Keratinocyte (primary cell): ENCODE measurements at regions not wholly inside any gene's neighbourhood (a gene's known extent, or its start where the extent isn't known, plus 50 kb on each side); places are given as distances from the start of the nearest gene placed in this dataset.
A peak's percentile ranks its signal among the peaks of the same experiment; 100 is the strongest.

Experiments used
- DNase-seq: peaks from one replicate; pipeline ENCODE4 v3.0.0-alpha.2; 2011; ENCODE audit warnings: low read depth, missing footprints, low spot score
- FAIRE-seq: peaks from 2 replicates; lab custom pipeline; 2011; peaks lifted over from hg19 to GRCh38; lab: Jason Lieb, UNC
- H2AFZ ChIP-seq: 2 replicates; pipeline ENCODE4 v1.6.0; 2012; ENCODE audit warnings: low read length, control low read depth, inconsistent platforms; ENCODE audit not compliant: control insufficient read depth
- H3K27ac ChIP-seq: 2 replicates; pipeline ENCODE4 v1.5.1; 2011; ENCODE audit warnings: low read length; ENCODE audit not compliant: control insufficient read depth, insufficient read depth
- H3K27me3 ChIP-seq: 3 replicates; pipeline ENCODE4 v1.6.0; 2011; ENCODE audit warnings: low read length; ENCODE audit not compliant: control insufficient read depth, insufficient read depth; ENCODE audit errors: extremely low read depth
- H3K36me3 ChIP-seq, 2 experiments: 2 replicates in 1 of 2; 3 replicates in 1 of 2; pipeline ENCODE4 v1.5.1; 2011; ENCODE audit warnings: low read length in 2 of 2, mild to moderate bottlenecking in 1 of 2; ENCODE audit not compliant: control insufficient read depth in 2 of 2, insufficient read depth in 2 of 2; ENCODE audit errors: extremely low read depth in 1 of 2
- H3K4me1 ChIP-seq: 3 replicates; pipeline ENCODE4 v1.5.1; 2011; ENCODE audit warnings: low read length; ENCODE audit not compliant: control insufficient read depth, insufficient read depth; ENCODE audit errors: extremely low read depth
- H3K4me2 ChIP-seq: 3 replicates; pipeline ENCODE4 v1.6.0; 2011; ENCODE audit warnings: low read depth, low read length; ENCODE audit not compliant: control insufficient read depth, insufficient read depth; ENCODE audit errors: extremely low read depth
- H3K4me3 ChIP-seq, 3 experiments: fragments of 200-600 bp in 1 of 3; sonication (generic) in 1 of 3; 2 replicates in 2 of 3; 3 replicates in 1 of 3; pipeline ENCODE4 v1.5.1; 2011 to 2016; ENCODE audit warnings: low read length in 3 of 3, mild to moderate bottlenecking in 3 of 3, control low read depth in 2 of 3, inconsistent platforms in 1 of 3, low read depth in 1 of 3, mixed read lengths in 1 of 3, mixed run types in 1 of 3, moderate library complexity in 1 of 3; ENCODE audit not compliant: control insufficient read depth in 2 of 3, insufficient read depth in 2 of 3; ENCODE audit errors: extremely low read depth in 1 of 3
- H3K79me2 ChIP-seq: 2 replicates; pipeline ENCODE4 v1.6.0; 2012; ENCODE audit warnings: low read length; ENCODE audit not compliant: control insufficient read depth, insufficient read depth
- H3K9ac ChIP-seq: 3 replicates; pipeline ENCODE4 v1.6.0; 2011; ENCODE audit warnings: low read length; ENCODE audit not compliant: control insufficient read depth, insufficient read depth; ENCODE audit errors: extremely low read depth
- H3K9me1 ChIP-seq: 3 replicates; pipeline ENCODE4 v1.6.0; 2011; ENCODE audit warnings: low read length; ENCODE audit not compliant: control insufficient read depth, insufficient read depth; ENCODE audit errors: extremely low read depth
- H3K9me3 ChIP-seq: 2 replicates; pipeline ENCODE4 v1.5.1; 2012; ENCODE audit warnings: low read depth, low read length; ENCODE audit not compliant: control insufficient read depth
- H4K20me1 ChIP-seq: 3 replicates; pipeline ENCODE4 v1.6.0; 2011; ENCODE audit warnings: low read length; ENCODE audit not compliant: control insufficient read depth, insufficient read depth; ENCODE audit errors: extremely low read depth
- EZH2 ChIP-seq: IDR thresholded peaks from one replicate; pipeline ENCODE4 v1.6.1; 2012; ENCODE audit warnings: inconsistent platforms, mild to moderate bottlenecking, low read length, moderate library complexity
- dilution Hi-C: fragments of 300-500 bp; cut with MboI; formaldehyde crosslinking; loops from one replicate; pipeline ENCODE4 v1.7.0; 2020; ENCODE audit warnings: low sequenced_read_pairs; ENCODE audit not compliant: extremely low pct_ligation_motif_present
- TF ChIP-seq, protein P1 (sequence below), 3 experiments: IDR thresholded peaks in 1 of 3; conservative IDR thresholded peaks in 1 of 3; optimal IDR thresholded peaks in 1 of 3; 2 replicates in 2 of 3; 3 replicates in 1 of 3; pipeline versions ENCODE3 to v1.5.1; 2011; ENCODE audit warnings: low read length in 3 of 3, mild to moderate bottlenecking in 3 of 3, moderate library complexity in 2 of 3, control low read depth in 1 of 3, inconsistent platforms in 1 of 3; ENCODE audit not compliant: insufficient read depth in 2 of 3; ENCODE audit errors: extremely low read depth in 1 of 3

DNA sequence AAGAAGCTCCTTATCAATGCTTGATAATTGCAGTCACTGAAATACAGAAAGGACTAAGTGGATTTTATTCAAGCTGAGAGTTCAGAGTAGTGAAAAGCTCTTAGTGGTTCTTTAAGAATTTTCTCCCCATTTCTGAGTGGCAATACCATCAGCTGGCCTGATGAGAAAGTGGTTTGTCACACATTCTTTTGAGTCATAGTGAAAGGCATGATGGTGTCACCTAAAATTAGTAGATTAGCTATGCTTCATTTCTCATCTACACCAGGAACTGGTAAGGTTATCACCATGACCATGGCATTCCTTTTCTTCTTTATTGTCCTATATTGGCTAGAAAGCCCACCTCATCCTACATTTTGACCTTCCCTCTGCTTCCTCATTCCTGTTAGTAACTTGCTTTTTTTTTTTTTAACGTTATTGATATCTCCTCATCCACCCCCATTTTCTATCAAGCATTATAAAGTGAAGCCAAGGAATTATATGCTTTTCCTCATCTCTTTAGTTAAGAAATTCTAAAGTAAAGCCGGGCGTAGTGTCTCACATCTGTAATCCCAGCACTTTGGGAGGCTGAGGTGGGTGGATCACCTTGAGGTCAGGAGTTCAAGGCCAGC is 67.4 kb upstream of the LOC128125822 start:
- no peaks in the 10 kb centered on the region for H3K27me3 ChIP-seq
- H3K9me3 ChIP-seq, result no peaks in the 10 kb centered on the region
- H3K9me1 ChIP-seq, result no peaks in the 10 kb centered on the region
- TF ChIP-seq, protein P1, sequence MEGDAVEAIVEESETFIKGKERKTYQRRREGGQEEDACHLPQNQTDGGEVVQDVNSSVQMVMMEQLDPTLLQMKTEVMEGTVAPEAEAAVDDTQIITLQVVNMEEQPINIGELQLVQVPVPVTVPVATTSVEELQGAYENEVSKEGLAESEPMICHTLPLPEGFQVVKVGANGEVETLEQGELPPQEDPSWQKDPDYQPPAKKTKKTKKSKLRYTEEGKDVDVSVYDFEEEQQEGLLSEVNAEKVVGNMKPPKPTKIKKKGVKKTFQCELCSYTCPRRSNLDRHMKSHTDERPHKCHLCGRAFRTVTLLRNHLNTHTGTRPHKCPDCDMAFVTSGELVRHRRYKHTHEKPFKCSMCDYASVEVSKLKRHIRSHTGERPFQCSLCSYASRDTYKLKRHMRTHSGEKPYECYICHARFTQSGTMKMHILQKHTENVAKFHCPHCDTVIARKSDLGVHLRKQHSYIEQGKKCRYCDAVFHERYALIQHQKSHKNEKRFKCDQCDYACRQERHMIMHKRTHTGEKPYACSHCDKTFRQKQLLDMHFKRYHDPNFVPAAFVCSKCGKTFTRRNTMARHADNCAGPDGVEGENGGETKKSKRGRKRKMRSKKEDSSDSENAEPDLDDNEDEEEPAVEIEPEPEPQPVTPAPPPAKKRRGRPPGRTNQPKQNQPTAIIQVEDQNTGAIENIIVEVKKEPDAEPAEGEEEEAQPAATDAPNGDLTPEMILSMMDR (optimal IDR thresholded peaks at IDR 0.05 in 1 of 3, IDR thresholded peaks at IDR 0.05 in 1 of 3, conservative IDR thresholded peaks at IDR 0.05 in 1 of 3; ENCODE audit: extremely low read depth in 1 of 3, insufficient read depth in 2 of 3, low read length in 3 of 3), result no peak
- TF ChIP-seq EZH2, result no peak
- no peak overlapping the region for H2AFZ ChIP-seq
- no peak overlapping the region for H3K4me3 ChIP-seq
- H3K27ac ChIP-seq, result no peak overlapping the region
- DNase-seq, result no peak
- H3K9ac ChIP-seq, result no peak overlapping the region
- FAIRE-seq, result no peak
- no peaks in the 10 kb centered on the region for H4K20me1 ChIP-seq
- no peak overlapping the region for H3K4me2 ChIP-seq
- H3K79me2 ChIP-seq, result no peaks in the 10 kb centered on the region
- dilution Hi-C loops, result no loop called here
- no peaks in the 10 kb centered on the region for H3K36me3 ChIP-seq
- peaks cover 4% of the 10 kb centered on the region for H3K4me1 ChIP-seq

DNA sequence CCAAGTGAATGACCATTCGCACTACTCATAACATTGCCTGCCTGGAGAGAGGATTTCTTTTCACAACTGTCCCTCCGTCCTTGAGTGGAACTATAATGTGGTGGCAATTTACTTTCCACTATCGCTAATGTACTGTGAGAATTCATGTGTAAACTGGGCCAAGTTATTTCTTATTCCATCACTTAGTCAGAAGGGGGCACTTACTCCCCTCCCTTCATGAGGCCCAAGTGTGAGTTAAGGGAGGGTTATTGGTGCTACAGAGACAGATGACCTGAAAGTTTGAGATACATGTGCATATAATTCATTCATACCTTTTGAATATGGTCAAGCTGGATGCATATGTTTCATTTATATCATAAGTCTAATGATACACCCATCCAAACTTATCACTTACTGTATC is 65.2 kb upstream of the LOC128125822 start:
- no peak overlapping the region for H3K4me3 ChIP-seq
- H3K9ac ChIP-seq, result no peak overlapping the region
- H3K4me1 ChIP-seq, result peaks cover 7% of the 10 kb centered on the region
- H3K27me3 ChIP-seq, result no peaks in the 10 kb centered on the region
- no peak overlapping the region for H3K4me2 ChIP-seq
- dilution Hi-C loops, result no loop called here
- TF ChIP-seq EZH2, result no peak
- TF ChIP-seq, protein P1 (optimal IDR thresholded peaks at IDR 0.05 in 1 of 3, IDR thresholded peaks at IDR 0.05 in 1 of 3, conservative IDR thresholded peaks at IDR 0.05 in 1 of 3; ENCODE audit: extremely low read depth in 1 of 3, insufficient read depth in 2 of 3, low read length in 3 of 3), result peak in 1 of 3 experiments; percentile 18
- no peaks in the 10 kb centered on the region for H3K79me2 ChIP-seq
- no peaks in the 10 kb centered on the region for H3K9me3 ChIP-seq
- no peak for FAIRE-seq
- no peaks in the 10 kb centered on the region for H3K9me1 ChIP-seq
- H3K27ac ChIP-seq, result no peak overlapping the region
- no peak for DNase-seq
- H3K36me3 ChIP-seq, result no peaks in the 10 kb centered on the region
- H2AFZ ChIP-seq, result no peak overlapping the region
- H4K20me1 ChIP-seq, result no peaks in the 10 kb centered on the region
